Left lung (tissue), 4 donors: ENCODE measurements at regions not wholly inside any gene's neighbourhood (a gene's known extent, or its start where the extent isn't known, plus 50 kb on each side); places are given as distances from the start of the nearest gene placed in this dataset.

ENCODE experiments used
- ATAC-seq: fragments of 200-7000 bp; cut with Tn5 transposase; one replicate; pipeline ENCODE4 v1.9.1; 2020; ENCODE audit warnings: moderate library complexity
- DNase-seq, 4 donors: peaks; one replicate each; pipeline ENCODE4 v3.0.0-alpha.2; 2013 to 2020
- H3K27ac ChIP-seq, 2 donors: fragments of 200-600 bp; sonication (generic) in 1 of 2; one replicate each; pipeline versions ENCODE4 v1.5.0 to v1.8.0; 2020 to 2021
- H3K27me3 ChIP-seq, 2 donors: fragments of 200-600 bp; sonication (generic) in 1 of 2; one replicate each; pipeline versions ENCODE4 v1.5.0 to v1.8.0; 2020 to 2021
- H3K36me3 ChIP-seq, 2 donors: fragments of 200-600 bp; sonication (generic) in 1 of 2; one replicate each; pipeline versions ENCODE4 v1.5.0 to v1.8.0; 2020 to 2021
- H3K4me1 ChIP-seq, 2 donors: fragments of 200-600 bp; one replicate each; pipeline ENCODE4 v1.8.0; 2021
- H3K4me3 ChIP-seq, 2 donors: fragments of 200-600 bp; sonication (generic) in 1 of 2; one replicate each; pipeline versions ENCODE4 v1.5.0 to v1.8.0; 2020 to 2021; ENCODE audit warnings: mild to moderate bottlenecking in 1 of 2
- H3K9me3 ChIP-seq, 2 donors: fragments of 200-600 bp; sonication (generic) in 1 of 2; one replicate each; pipeline versions ENCODE4 v1.5.0 to v1.8.0; 2020 to 2021
- intact Hi-C, 2 donors: fragments of 100-400 bp; cut with DNase I; formaldehyde crosslinking; loops; one replicate each; pipeline versions ENCODE4 v1.11.2 to v1.14.2; 2022
- TF ChIP-seq, protein P1 (sequence below), 2 donors: fragments of 200-600 bp; sonication (generic) in 1 of 2; IDR thresholded peaks; one replicate each; pipeline versions ENCODE4 v1.5.0 to v1.8.0; 2021; ENCODE audit warnings: antibody characterized with exemption in 2 of 2
- donor health status: DM: no; HTN: yes; CAD: no.
- donor health status: DM: no; HTN: no; CAD: no.

DNA sequence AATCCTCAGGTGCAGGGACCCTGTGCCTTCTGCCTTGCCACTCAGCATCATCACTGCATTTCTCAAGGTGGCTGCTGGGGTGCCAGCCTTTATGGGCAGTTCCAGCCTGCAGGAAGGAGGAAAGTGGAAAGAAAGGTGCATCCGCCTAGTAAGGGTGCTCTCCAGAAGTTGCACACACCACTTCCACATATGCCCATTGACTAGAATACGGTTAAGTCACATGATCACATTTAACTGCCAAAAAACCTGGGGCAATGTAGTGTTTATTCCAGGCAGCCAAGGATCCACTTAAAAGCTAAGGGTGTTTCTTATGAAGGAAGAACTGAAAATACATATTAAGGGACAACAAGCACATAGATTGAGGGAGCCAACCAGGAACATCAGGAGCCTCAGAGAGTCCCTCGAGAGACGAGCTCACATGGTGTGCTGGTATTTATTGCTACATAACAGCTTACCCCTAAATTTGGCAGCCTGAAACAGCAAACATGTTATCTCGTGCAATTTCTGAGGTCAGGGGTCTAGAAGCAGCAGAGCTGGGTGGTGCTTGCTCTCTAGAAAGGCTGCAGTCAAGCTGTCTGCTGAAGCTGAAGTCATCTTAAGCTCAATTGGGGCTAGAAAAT, 52.0 kb upstream of the MMP2 start:
- H3K4me1 ChIP-seq: no peaks in the 10 kb centered on the region
- H3K27ac ChIP-seq: no peak overlapping the region
- TF ChIP-seq, protein P1, sequence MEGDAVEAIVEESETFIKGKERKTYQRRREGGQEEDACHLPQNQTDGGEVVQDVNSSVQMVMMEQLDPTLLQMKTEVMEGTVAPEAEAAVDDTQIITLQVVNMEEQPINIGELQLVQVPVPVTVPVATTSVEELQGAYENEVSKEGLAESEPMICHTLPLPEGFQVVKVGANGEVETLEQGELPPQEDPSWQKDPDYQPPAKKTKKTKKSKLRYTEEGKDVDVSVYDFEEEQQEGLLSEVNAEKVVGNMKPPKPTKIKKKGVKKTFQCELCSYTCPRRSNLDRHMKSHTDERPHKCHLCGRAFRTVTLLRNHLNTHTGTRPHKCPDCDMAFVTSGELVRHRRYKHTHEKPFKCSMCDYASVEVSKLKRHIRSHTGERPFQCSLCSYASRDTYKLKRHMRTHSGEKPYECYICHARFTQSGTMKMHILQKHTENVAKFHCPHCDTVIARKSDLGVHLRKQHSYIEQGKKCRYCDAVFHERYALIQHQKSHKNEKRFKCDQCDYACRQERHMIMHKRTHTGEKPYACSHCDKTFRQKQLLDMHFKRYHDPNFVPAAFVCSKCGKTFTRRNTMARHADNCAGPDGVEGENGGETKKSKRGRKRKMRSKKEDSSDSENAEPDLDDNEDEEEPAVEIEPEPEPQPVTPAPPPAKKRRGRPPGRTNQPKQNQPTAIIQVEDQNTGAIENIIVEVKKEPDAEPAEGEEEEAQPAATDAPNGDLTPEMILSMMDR (IDR thresholded peaks at IDR 0.05): no peak
- no peaks in the 10 kb centered on the region for H3K36me3 ChIP-seq
- peak; percentile 57 for ATAC-seq
- H3K27me3 ChIP-seq: no peaks in the 10 kb centered on the region
- intact Hi-C loops: no loop called here
- no peaks in the 10 kb centered on the region for H3K9me3 ChIP-seq
- no peak for DNase-seq
- H3K4me3 ChIP-seq: no peak overlapping the region
